Activated CD8-positive, alpha-beta memory T cell treated with anti-CD3 and anti-CD28 coated beads, Interleukin-2, amount 50 U/mL, for 1 hour (primary cell): ENCODE measurements at regions not wholly inside any gene's neighbourhood (a gene's known extent, or its start where the extent isn't known, plus 50 kb on each side); places are given as distances from the start of the nearest gene placed in this dataset.
"Not testable (repeated sequence)": the region's sequence is repeated elsewhere in the genome, so short reads cannot be mapped to it uniquely, and the experiment has no call there.

Experiments used
- DNase-seq: peaks from one replicate; pipeline ENCODE4 v3.0.0-alpha.2; 2020; ENCODE audit errors: extremely low read depth

- no peak for DNase-seq
These were observed 239.2 kb downstream of the ADGRD1 start for GRCh38 chr12:131192951-131193350.

DNA sequence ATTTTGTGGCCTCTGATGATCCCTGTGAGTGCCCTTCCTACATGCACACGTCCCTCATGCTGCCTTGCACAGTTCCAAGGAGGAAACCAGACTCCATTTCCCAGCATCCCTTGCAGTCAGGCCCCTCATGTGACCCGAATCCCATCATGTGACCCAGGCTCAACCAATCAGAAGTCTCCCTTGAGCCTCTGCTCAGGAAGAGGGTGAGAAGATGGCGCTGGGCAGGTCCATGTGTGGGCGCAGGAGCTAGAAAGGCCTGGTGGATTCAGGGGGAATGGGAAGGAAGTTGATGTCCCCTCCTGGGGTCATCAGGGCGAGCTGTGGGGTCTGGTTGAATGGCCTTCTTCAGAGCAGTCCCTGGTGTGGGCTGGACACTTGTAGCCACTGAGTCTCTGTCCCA is 240.5 kb downstream of the ADGRD1 start:
- no peak for DNase-seq

GRCh38 chr12:131195796-131196195 is 242.1 kb downstream of the ADGRD1 start:
- no peak for DNase-seq

DNA sequence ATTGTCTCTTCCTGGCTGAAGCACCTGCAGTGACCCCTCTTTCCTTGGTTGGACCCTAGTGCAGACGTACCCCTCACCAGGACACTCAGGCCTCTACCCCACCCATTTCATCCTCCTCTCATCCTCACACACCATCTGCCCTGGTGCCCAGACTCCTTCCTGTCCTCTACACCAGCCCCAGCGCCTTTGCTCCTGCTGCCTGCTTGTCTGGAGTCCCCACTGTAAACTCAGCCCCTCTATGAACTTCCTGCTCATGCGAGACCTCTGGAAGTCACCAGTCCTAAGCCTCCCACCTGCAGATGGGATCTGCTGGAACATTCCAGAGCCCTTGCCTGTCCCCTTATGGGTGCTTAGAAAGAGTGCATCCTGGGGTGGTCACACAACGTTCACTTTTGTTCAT is 242.5 kb downstream of the ADGRD1 start:
- no peak for DNase-seq

DNA sequence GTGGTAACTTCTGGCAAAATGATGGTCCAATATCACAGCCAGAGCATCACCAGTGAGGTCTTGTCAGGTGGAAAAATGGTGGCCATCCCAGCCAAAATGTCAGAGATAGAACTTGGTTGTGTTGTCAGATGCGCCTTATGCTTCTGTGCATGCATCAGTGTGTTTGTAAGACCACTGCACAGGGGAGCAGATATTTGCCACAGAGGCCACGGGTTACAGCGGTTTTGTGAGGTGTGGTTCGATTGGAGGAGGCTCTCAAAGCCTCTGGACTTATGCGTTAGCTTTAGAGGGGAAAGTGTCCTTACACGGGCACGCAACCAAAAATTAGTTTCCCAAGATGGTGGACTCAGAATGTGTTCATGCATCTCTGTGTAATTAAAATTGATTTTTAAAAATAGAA is 243.8 kb downstream of the ADGRD1 start:
- no peak for DNase-seq

- DNase-seq: no peak
These were observed 245.5 kb downstream of the ADGRD1 start for GRCh38 chr12:131199221-131199620.

- DNase-seq: not testable (repeated sequence)
These were observed 248.2 kb downstream of the ADGRD1 start for GRCh38 chr12:131201912-131202311.

DNA sequence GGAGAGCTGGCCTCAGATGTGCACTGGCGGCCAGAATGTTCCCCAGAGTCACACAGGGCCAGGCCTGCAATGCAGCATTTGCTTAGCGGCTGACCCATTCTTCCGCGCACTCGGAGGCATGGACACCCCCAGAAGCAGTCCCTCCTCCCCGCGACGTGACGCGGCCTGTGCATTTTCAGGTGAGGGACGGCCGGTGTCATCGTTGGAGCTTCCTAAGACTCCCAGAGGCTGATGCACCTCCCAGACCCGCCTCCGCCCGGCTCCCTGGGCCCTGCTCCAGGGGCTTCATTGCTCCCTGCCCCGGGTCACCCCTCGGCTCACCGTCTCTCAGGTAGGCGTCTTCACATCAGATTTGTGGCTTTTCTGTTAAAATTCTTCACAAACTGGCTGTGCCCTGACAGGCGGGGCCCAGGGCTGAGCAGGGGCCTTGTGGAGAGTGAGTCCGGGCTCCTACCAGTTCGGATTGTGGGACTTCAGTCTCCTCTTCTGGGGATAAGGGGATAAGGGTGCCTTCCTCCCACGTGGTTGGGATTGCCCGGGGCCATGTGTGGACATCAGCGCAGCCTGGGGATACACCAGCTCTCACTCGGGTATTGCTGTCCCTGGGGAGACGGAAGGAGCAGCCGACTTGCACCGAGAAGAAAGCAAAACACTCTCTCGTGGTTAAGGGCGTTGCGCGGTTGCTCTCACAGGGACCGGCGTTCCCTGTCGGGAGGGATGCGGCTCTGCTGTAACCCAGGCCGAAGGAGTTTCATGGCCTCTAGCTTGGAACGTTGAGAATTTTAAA is 249.1 kb downstream of the ADGRD1 start:
- DNase-seq: no peak

GRCh38 chr12:131203666-131204415 is 250.1 kb downstream of the ADGRD1 start:
- DNase-seq: no peak

DNA sequence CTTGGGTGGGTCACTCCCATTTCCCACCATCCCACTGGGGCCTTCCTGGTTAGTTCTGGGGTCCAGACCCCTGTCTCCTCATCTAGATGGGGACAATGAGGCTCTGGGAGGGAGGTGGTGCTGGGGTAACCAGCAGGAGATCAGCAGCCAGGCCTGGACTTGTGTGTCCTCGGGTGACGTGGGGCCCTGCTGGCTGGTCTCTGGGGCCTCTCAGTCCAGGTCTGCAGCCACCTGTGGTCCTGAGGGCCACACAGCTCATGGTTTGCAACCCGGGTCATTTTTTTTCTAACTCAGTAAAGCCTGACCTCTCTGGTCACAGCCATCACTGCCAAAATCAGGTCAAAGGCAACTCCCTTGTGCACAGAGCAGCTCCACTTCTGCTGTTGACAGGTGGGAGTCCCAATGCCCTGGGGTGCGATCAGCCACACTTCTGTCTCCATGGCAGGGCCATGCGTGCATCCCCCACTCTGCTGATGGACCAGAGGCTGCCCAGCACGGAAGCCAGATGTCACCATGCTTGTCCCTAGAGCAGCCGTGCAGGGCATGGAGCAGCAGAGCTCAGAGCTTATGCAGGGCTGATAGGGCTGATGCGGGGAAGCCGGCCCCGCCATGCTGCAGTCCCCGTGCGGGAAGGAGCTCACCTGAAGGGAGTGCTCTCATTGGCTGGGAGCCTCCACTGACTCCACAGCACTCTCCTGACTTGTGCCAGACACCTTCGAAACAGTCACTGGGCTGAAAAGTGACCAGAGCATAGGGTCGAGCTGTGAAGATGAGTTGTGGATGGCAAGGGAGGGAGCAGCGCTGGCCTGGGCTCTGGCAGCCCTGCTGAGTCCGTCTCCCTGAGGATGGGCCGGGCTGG is 250.9 kb downstream of the ADGRD1 start:
- DNase-seq: no peak

DNA sequence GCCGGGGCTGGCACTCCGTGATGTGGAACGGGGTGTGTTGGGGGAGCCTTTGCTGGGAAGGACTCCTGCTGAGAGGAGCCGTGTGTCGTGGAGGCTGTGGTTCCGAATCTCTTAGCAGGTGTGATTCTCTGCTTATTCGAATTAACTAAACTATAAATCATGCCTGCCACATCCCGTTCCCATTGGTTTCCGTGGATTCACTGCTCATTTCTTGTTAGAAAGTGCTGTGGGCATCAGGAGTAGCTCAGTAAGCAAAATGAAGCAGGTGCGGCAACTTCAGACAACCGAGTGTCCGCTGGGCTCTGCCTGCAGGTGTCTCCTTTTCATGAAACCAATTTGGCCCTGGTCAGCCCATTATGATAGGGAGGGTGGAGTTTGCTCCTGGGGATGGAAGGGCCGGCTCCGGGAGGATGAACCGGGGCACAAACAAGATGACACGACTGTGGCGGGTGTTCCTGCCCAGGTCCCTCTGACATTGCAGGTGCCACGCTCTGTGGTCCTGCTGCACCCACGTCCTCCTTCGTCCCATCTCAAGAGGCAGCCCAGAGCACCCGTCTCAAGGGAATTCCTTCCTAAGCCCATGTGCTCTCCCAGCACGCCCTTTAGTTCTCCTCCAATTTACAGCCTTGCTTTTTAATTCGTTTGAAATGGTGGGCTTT is 251.7 kb downstream of the ADGRD1 start:
- DNase-seq: not testable (repeated sequence)

- not testable (repeated sequence) for DNase-seq
These were observed 253.1 kb downstream of the ADGRD1 start for GRCh38 chr12:131206630-131207299.

GRCh38 chr12:131207300-131207660 is 253.6 kb downstream of the ADGRD1 start:
- DNase-seq: not testable (repeated sequence)

DNA sequence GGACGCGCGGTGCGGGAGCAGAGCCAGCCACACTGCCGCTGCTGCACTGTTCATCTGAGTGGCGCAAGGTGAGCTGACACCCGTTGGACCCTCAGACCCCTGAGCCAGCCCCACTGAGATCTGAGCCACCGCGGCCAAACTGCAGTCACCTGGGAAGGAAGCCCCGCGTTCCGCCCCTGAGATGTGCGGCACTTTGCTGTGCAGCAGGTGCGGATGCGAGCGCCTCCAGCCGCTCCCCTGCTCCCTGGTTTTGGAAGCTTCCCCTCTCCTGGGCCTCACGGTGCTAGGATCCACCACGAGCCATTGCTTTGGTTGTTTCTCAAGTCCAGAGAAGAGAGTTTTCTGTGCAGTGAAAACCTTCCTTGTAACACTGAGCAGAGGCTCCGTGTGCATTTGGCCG is 254.1 kb downstream of the ADGRD1 start:
- DNase-seq: not testable (repeated sequence)

- DNase-seq: no peak
These were observed 254.7 kb downstream of the ADGRD1 start for GRCh38 chr12:131208425-131208824.

- DNase-seq: no peak
These were observed 255.7 kb downstream of the ADGRD1 start for GRCh38 chr12:131209082-131210070.

DNA sequence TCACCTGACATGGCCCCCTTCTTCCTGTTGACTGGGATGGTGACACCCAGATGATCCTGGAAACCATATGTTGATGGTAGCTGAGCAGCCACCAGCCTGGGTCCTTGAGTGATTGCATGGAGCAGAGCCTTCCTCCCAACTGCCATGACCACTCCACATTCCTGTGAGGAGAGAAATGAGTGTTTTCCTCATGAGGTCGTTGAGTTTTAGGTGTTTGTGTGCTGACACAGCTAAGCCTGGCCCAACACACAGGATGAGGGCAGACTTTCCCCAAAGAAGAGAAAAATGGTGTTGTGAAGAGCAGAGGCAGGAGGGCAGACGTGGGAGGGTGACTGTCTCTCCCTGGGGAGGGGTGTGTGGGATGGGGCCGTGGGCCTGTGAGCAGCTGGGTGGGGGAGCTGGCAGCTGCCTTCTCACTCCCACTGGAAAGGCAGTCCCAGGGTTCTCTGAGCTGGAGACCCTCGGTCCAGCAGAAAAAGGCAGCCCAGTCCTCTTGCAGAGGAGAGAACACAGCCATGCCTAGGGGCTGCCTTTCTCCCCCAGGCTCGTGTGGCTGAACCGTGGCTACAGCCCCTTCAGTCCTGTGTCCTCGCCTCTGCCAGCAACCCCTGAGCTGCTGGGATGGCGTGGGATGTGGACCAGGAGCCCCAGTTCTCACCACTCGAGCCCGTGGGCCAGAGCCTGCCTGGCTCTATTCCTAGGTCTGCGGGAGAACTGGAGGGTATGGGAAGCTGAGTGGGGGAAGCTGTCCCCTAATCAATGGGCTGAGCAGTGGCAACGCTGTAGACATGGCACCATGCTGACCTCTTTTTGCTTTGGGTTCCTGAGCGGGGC is 257.0 kb downstream of the ADGRD1 start:
- no peak for DNase-seq

GRCh38 chr12:131211340-131211938 is 257.7 kb downstream of the ADGRD1 start:
- DNase-seq: no peak
